CD4-positive, alpha-beta memory T cell (primary cell): ENCODE measurements at regions not wholly inside any gene's neighbourhood (a gene's known extent, or its start where the extent isn't known, plus 50 kb on each side); places are given as distances from the start of the nearest gene placed in this dataset.
A peak's percentile ranks its signal among the peaks of the same experiment; 100 is the strongest.

ENCODE experiments used
- CTCF ChIA-PET: fragments of 350-600 bp; sonication (Branson Sonifier 250); formaldehyde crosslinking; loops from one replicate; lab custom pipeline; 2021; ENCODE audit warnings: inconsistent platforms; ENCODE audit not compliant: partially characterized antibody; lab: Charles Lee
- POLR2A ChIA-PET: fragments of 350-600 bp; sonication (Branson Sonifier 250); formaldehyde crosslinking; loops from one replicate; lab custom pipeline; 2021; ENCODE audit not compliant: partially characterized antibody; lab: Charles Lee
- DNase-seq, 5 donors: peaks; one replicate each; pipeline versions ENCODE4 v3.0.0 to v3.0.0-alpha.2; 2020 to 2022; ENCODE audit warnings: mixed read lengths in 1 of 5
- H3K27ac ChIP-seq: one replicate; pipeline ENCODE4 v1.7.0; 2013; ENCODE audit warnings: low read depth, low read length
- H3K27me3 ChIP-seq: 2 replicates; pipeline ENCODE4 v1.7.0; 2013; ENCODE audit warnings: mild to moderate bottlenecking, low read length, moderate library complexity; ENCODE audit not compliant: insufficient read depth
- H3K36me3 ChIP-seq: 2 replicates; pipeline ENCODE4 v1.7.0; 2013; ENCODE audit warnings: mild to moderate bottlenecking, low read length, moderate library complexity; ENCODE audit not compliant: insufficient read depth
- H3K4me1 ChIP-seq: 2 replicates; pipeline ENCODE4 v1.7.0; 2013; ENCODE audit warnings: mild to moderate bottlenecking, low read length, moderate library complexity; ENCODE audit not compliant: insufficient read depth
- H3K4me3 ChIP-seq, 2 donors: one replicate each; pipeline ENCODE4 v1.7.0; 2013; ENCODE audit warnings: low read length in 2 of 2, mild to moderate bottlenecking in 1 of 2
- H3K9me3 ChIP-seq, 2 donors: one replicate each; pipeline ENCODE4 v1.7.0; 2013; ENCODE audit warnings: low read length in 2 of 2, control low read depth in 1 of 2; ENCODE audit not compliant: control insufficient read depth in 1 of 2
- H3K27ac Mint-ChIP-seq, 7 donors: one replicate each; pipeline ENCODE4 v1.8.0; 2020 to 2021; ENCODE audit warnings: mixed read lengths in 7 of 7, mild to moderate bottlenecking in 6 of 7, inconsistent platforms in 3 of 7, moderate library complexity in 3 of 7
- H3K27me3 Mint-ChIP-seq, 2 donors: one replicate each; pipeline ENCODE4 v1.8.0; 2020 to 2021; ENCODE audit warnings: mixed read lengths in 2 of 2
- H3K36me3 Mint-ChIP-seq, 2 donors: one replicate each; pipeline ENCODE4 v1.8.0; 2020 to 2021; ENCODE audit warnings: mixed read lengths in 2 of 2, inconsistent platforms in 1 of 2, mild to moderate bottlenecking in 1 of 2
- H3K4me1 Mint-ChIP-seq, 4 donors: one replicate each; pipeline ENCODE4 v1.8.0; 2020 to 2021; ENCODE audit warnings: mixed read lengths in 4 of 4, mild to moderate bottlenecking in 1 of 4
- H3K4me3 Mint-ChIP-seq, 8 donors: one replicate each; pipeline ENCODE4 v1.8.0; 2020 to 2021; ENCODE audit warnings: mixed read lengths in 8 of 8, mild to moderate bottlenecking in 7 of 8, moderate library complexity in 6 of 8, inconsistent platforms in 3 of 8
- H3K9me3 Mint-ChIP-seq, 8 donors: one replicate each; pipeline ENCODE4 v1.8.0; 2020 to 2021; ENCODE audit warnings: mixed read lengths in 8 of 8, mild to moderate bottlenecking in 5 of 8, inconsistent platforms in 3 of 8, moderate library complexity in 1 of 8
- intact Hi-C: fragments of 100-400 bp; cut with micrococcal nuclease; formaldehyde crosslinking; loops from one replicate; pipeline ENCODE4 v1.15.1; 2023

DNA sequence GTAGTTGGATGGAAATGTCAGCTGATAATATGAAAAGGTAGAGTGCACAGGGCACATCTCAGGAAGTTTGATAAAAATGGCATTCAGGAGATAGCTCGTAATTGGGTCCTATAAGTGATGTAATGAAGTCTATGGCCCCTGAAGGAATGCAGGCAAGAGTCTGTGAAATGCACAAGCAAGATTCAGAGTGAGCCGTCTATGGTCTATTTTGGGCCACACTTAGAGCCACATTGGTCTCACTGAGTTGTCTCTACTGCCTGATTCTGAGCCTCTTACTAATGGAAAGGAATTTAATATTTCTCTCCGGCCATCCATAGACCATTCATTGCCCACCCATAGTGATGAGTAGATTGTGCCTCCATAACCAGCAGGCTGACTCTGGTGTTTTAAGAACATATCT is 111.3 kb upstream of the KCNN2 start:
- intact Hi-C loops: no loop called here
- Histone ChIP-seq H3K27me3 (no peaks in the 10 kb centered on the region), H3K27ac (no peak overlapping the region), H3K36me3 (no peaks in the 10 kb centered on the region), H3K4me3 (no peak overlapping the region), H3K9me3 (no peaks in the 10 kb centered on the region), H3K4me1 (no peaks in the 10 kb centered on the region)
- no peak for DNase-seq
- peaks cover 0 to 4% (median under 1%) of the 10 kb centered on the region in 8 donors for H3K9me3 Mint-ChIP-seq
- CTCF ChIA-PET: no interaction called here
- H3K27me3 Mint-ChIP-seq: no peaks in the 10 kb centered on the region
- no peaks in the 10 kb centered on the region for H3K4me1 Mint-ChIP-seq
- peak overlapping the region in 1 of 7 donors; percentile 47 for H3K27ac Mint-ChIP-seq
- POLR2A ChIA-PET: no interaction called here
- no peak overlapping the region for H3K4me3 Mint-ChIP-seq
- H3K36me3 Mint-ChIP-seq: no peaks in the 10 kb centered on the region

DNA sequence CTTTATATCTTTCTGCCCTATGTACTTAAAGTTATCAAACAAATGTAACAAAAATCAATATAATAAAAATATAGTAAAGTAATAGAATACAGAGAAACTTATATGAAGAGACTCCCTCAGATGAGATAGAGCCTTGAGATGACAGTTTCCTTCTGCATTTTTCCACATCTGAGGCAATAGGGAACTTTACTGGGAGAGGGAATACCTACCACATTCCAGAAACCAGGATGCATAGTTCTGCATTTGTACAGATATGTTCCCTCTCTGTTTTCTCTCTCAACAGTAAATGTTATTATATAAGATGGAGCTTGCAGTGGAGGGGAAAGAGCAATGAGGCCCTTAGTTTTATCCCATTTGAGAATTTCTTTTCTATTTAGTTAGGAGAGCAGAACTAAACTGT is 109.6 kb upstream of the KCNN2 start:
- H3K4me3 Mint-ChIP-seq: no peak overlapping the region
- ChIA-PET POLR2A (no interaction called here), CTCF (no interaction called here)
- H3K36me3 ChIP-seq: no peaks in the 10 kb centered on the region
- intact Hi-C loops: no loop called here
- DNase-seq: no peak
- H3K4me3 ChIP-seq: no peak overlapping the region
- no peaks in the 10 kb centered on the region for H3K27me3 ChIP-seq
- no peaks in the 10 kb centered on the region for H3K4me1 ChIP-seq
- H3K27ac Mint-ChIP-seq: no peak overlapping the region
- no peaks in the 10 kb centered on the region for H3K27me3 Mint-ChIP-seq
- H3K4me1 Mint-ChIP-seq: no peaks in the 10 kb centered on the region
- no peak overlapping the region for H3K27ac ChIP-seq
- H3K36me3 Mint-ChIP-seq: no peaks in the 10 kb centered on the region
- H3K9me3 ChIP-seq: no peaks in the 10 kb centered on the region
- H3K9me3 Mint-ChIP-seq: peaks cover 0 to 7% (median under 1%) of the 10 kb centered on the region in 8 donors

DNA sequence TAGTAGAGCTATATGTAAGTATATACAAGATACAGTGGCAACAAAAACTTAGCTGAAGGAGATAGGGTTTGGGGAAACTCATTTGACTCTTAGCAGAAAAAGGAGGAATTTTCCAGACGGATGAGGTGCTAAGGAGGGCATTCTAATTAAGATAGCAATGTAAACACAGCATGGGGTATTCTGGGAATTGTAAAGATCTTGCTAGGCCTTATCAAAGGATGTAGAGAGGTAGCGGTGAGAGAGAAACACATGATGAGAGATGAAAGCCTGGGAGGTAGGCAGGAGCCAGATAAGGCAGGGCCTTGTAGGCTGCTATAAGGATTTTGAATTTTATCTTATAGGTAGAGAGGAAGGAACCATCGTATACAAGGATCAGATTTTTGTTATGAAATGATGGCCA is 106.6 kb upstream of the KCNN2 start:
- Histone ChIP-seq H3K9me3 (no peaks in the 10 kb centered on the region), H3K4me1 (no peaks in the 10 kb centered on the region), H3K27me3 (no peaks in the 10 kb centered on the region), H3K27ac (no peak overlapping the region), H3K4me3 (no peak overlapping the region), H3K36me3 (no peaks in the 10 kb centered on the region)
- DNase-seq: no peak
- intact Hi-C loops: no loop called here
- CTCF ChIA-PET: no interaction called here
- peaks cover 0 to 7% (median 4%) of the 10 kb centered on the region in 8 donors for H3K9me3 Mint-ChIP-seq
- no peaks in the 10 kb centered on the region for H3K4me1 Mint-ChIP-seq
- H3K27me3 Mint-ChIP-seq: no peaks in the 10 kb centered on the region
- H3K36me3 Mint-ChIP-seq: no peaks in the 10 kb centered on the region
- no peak overlapping the region for H3K27ac Mint-ChIP-seq
- H3K4me3 Mint-ChIP-seq: no peak overlapping the region
- POLR2A ChIA-PET: no interaction called here

DNA sequence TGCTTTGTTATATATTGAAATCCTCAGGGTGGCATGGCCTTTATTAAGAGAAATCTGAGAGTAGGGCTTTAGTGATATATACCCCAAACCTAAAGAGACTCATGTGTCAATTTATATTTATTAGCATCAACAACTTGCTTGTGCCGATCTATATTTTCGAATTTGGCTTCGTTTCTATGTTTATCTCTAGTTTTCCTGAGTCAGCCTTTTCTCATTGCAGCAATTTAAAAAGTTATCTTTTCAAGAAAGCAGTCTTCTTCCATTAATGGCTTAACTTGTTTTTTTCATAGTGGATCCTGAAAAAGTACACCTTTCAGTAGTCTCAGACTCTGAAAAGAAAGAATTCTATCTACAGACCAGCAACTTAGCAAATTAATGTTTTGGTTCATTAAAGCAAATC is 99.9 kb upstream of the KCNN2 start:
- CTCF ChIA-PET: no interaction called here
- no peaks in the 10 kb centered on the region for H3K36me3 Mint-ChIP-seq
- H3K4me1 ChIP-seq: no peaks in the 10 kb centered on the region
- no peaks in the 10 kb centered on the region for H3K9me3 ChIP-seq
- intact Hi-C loops: no loop called here
- no peak overlapping the region for H3K27ac ChIP-seq
- no peak overlapping the region for H3K27ac Mint-ChIP-seq
- no peaks in the 10 kb centered on the region for H3K4me1 Mint-ChIP-seq
- H3K9me3 Mint-ChIP-seq: peaks cover 0 to 9% (median 3%) of the 10 kb centered on the region in 8 donors
- POLR2A ChIA-PET: no interaction called here
- H3K4me3 Mint-ChIP-seq: no peak overlapping the region
- H3K4me3 ChIP-seq: no peak overlapping the region
- H3K36me3 ChIP-seq: no peaks in the 10 kb centered on the region
- DNase-seq: no peak
- no peaks in the 10 kb centered on the region for H3K27me3 ChIP-seq
- H3K27me3 Mint-ChIP-seq: no peaks in the 10 kb centered on the region

DNA sequence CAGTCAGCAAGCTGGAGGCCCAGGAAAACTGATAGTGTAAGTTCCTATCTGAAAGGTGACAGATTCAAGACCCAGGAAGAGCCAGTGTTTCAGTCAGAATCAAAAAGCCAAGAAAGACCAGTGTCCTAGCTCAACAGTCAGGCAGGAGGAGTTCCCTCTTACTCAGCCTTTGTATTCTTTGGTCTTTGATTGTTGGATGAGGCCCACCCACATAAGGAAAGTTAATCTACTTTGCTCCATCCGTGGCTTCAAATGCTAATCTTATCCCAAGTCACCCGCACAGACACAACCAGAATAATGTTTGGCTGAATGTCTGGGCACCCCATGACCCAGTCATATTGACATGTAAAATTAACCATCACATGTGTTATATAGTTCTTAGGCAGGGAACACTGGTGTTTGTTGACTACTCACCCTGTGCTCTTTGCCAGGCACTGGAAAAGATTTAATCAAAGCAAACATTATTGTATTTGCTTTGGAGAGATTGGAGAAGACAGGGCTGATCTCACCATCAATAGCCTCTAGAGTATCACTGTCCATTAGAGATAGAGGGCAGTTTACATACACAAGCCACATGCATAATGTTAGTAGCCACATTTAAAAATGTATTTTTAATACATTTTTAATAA is 96.3 kb upstream of the KCNN2 start:
- Mint-ChIP-seq H3K9me3 (peaks cover 0 to 3% (median 0%) of the 10 kb centered on the region in 8 donors), H3K27me3 (no peaks in the 10 kb centered on the region), H3K4me3 (no peak overlapping the region), H3K4me1 (no peaks in the 10 kb centered on the region), H3K36me3 (no peaks in the 10 kb centered on the region), H3K27ac (no peak overlapping the region)
- Histone ChIP-seq H3K4me1 (no peaks in the 10 kb centered on the region), H3K9me3 (no peaks in the 10 kb centered on the region), H3K4me3 (no peak overlapping the region), H3K27me3 (no peaks in the 10 kb centered on the region), H3K27ac (no peak overlapping the region), H3K36me3 (no peaks in the 10 kb centered on the region)
- no peak for DNase-seq
- intact Hi-C loops: no loop called here
- POLR2A ChIA-PET: no interaction called here
- CTCF ChIA-PET: no interaction called here

DNA sequence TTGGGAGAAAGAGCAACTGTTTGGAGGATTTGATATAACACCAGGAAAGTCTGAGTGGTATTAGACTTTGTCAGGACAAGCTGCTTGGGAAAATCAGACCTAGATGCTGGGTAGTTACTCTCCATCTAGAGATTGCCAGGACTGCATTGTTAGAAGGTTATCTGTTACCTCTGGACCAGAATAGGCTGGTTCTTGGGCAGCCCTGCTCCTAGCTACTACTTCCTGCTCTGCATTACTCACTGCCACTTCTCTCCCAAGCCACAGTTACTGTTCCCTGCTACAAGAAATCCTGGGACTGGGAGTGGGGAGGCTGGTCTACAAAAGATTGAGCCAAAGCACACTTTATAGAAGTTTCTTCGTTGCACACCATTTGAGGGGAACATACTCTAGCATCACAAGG is 95.5 kb upstream of the KCNN2 start:
- ChIA-PET POLR2A (no interaction called here), CTCF (no interaction called here)
- DNase-seq: no peak
- Histone ChIP-seq H3K36me3 (no peaks in the 10 kb centered on the region), H3K27me3 (no peaks in the 10 kb centered on the region), H3K4me3 (no peak overlapping the region), H3K9me3 (no peaks in the 10 kb centered on the region), H3K27ac (no peak overlapping the region), H3K4me1 (no peaks in the 10 kb centered on the region)
- no peak overlapping the region for H3K27ac Mint-ChIP-seq
- no peak overlapping the region for H3K4me3 Mint-ChIP-seq
- H3K36me3 Mint-ChIP-seq: no peaks in the 10 kb centered on the region
- H3K27me3 Mint-ChIP-seq: no peaks in the 10 kb centered on the region
- peaks cover 0 to 3% (median 0%) of the 10 kb centered on the region in 8 donors for H3K9me3 Mint-ChIP-seq
- no peaks in the 10 kb centered on the region for H3K4me1 Mint-ChIP-seq
- intact Hi-C loops: no loop called here

DNA sequence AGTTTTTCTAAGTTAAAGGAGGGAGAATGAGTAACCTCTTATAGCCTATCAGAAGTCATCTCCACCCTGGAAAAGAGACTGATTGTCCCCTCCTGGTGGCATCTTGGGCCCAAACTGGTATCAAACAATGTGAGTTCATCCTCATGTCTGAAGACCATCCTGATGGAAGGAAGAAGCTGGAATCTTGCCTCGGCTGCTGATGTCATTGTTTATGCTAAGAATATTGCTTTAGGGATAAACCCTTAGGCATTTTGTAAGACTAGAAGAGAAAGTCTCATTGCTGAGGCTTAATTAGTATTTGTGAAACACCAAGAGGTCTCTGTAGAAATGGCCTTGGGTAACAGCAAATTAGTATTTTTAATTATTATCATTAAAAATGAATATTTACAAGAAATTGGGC is 65.7 kb upstream of the KCNN2 start:
- DNase-seq: no peak
- Histone ChIP-seq H3K36me3 (no peaks in the 10 kb centered on the region), H3K27me3 (no peaks in the 10 kb centered on the region), H3K4me3 (no peak overlapping the region), H3K4me1 (no peaks in the 10 kb centered on the region), H3K27ac (no peak overlapping the region), H3K9me3 (no peaks in the 10 kb centered on the region)
- intact Hi-C loops: no loop called here
- H3K4me1 Mint-ChIP-seq: no peaks in the 10 kb centered on the region
- no peaks in the 10 kb centered on the region for H3K36me3 Mint-ChIP-seq
- no peaks in the 10 kb centered on the region for H3K27me3 Mint-ChIP-seq
- CTCF ChIA-PET: no interaction called here
- H3K9me3 Mint-ChIP-seq: peaks cover 0 to 10% (median under 1%) of the 10 kb centered on the region in 8 donors
- no peak overlapping the region for H3K27ac Mint-ChIP-seq
- POLR2A ChIA-PET: no interaction called here
- H3K4me3 Mint-ChIP-seq: no peak overlapping the region

DNA sequence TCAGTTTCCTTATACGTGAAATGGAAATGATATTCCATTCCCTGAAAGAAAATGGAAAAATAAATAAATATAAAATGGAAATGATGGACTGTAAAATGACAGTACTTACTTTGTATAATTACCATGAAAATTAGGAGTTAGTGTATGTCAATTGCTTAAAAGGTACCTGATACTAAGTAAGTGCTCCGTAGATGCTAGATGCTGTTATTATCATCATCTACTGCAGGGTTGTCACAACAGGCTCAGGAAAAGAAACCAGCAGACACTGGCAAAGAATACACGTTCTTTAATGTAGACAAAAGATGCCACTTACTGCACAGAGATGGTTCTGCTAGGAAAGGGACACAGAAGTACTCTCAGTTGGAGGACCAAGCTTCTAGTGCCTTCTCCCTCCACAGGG is 64.0 kb upstream of the KCNN2 start:
- DNase-seq: no peak
- Histone ChIP-seq H3K27ac (no peak overlapping the region), H3K36me3 (no peaks in the 10 kb centered on the region), H3K27me3 (no peaks in the 10 kb centered on the region), H3K4me1 (no peaks in the 10 kb centered on the region), H3K9me3 (no peaks in the 10 kb centered on the region), H3K4me3 (no peak overlapping the region)
- Mint-ChIP-seq H3K27me3 (no peaks in the 10 kb centered on the region), H3K4me3 (no peak overlapping the region), H3K36me3 (no peaks in the 10 kb centered on the region), H3K9me3 (peaks cover 0 to 7% (median 0%) of the 10 kb centered on the region in 8 donors), H3K4me1 (no peaks in the 10 kb centered on the region), H3K27ac (no peak overlapping the region)
- CTCF ChIA-PET: no interaction called here
- intact Hi-C loops: no loop called here
- POLR2A ChIA-PET: no interaction called here
